Nephron progenitor cell (in vitro differentiated cells): ENCODE measurements at regions not wholly inside any gene's neighbourhood (a gene's known extent, or its start where the extent isn't known, plus 50 kb on each side); places are given as distances from the start of the nearest gene placed in this dataset.

Experiments used
- DNase-seq: peaks from one replicate; pipeline ENCODE4 v3.0.0; 2021
- H3K27ac Mint-ChIP-seq: 2 replicates; pipeline ENCODE4 v1.8.0; 2021; ENCODE audit warnings: mild to moderate bottlenecking, moderate library complexity, mixed read lengths
- H3K27me3 Mint-ChIP-seq: 2 replicates; pipeline ENCODE4 v1.8.0; 2021; ENCODE audit warnings: mild to moderate bottlenecking, low read depth, mixed read lengths; ENCODE audit not compliant: poor library complexity
- H3K36me3 Mint-ChIP-seq: 2 replicates; pipeline ENCODE4 v1.8.0; 2021; ENCODE audit warnings: low read depth, mixed read lengths
- H3K4me1 Mint-ChIP-seq: 2 replicates; pipeline ENCODE4 v1.8.0; 2021; ENCODE audit warnings: mixed read lengths
- H3K4me3 Mint-ChIP-seq: 2 replicates; pipeline ENCODE4 v1.8.0; 2021; ENCODE audit warnings: mild to moderate bottlenecking, moderate library complexity, mixed read lengths
- H3K9me3 Mint-ChIP-seq: 2 replicates; pipeline ENCODE4 v1.8.0; 2021; ENCODE audit warnings: mild to moderate bottlenecking, moderate library complexity, mixed read lengths
- CTCF ChIP-seq: fragments of 200-600 bp; sonication (generic); IDR thresholded peaks from 2 replicates; pipeline ENCODE4 v1.5.0; 2021; ENCODE audit warnings: antibody characterized with exemption

GRCh38 chr13:30113983-30114570, 193.3 kb downstream of the KATNAL1 start:
- H3K4me1 Mint-ChIP-seq = peaks cover 82% of the 10 kb centered on the region
- no peaks in the 10 kb centered on the region for H3K36me3 Mint-ChIP-seq
- H3K4me3 Mint-ChIP-seq = peak overlapping the region; percentile 89
- DNase-seq = peak; percentile 32
- H3K27ac Mint-ChIP-seq = peak overlapping the region; percentile 96
- peaks cover 15% of the 10 kb centered on the region for H3K27me3 Mint-ChIP-seq
- no peak for TF ChIP-seq CTCF
- H3K9me3 Mint-ChIP-seq = peaks cover 3% of the 10 kb centered on the region

DNA sequence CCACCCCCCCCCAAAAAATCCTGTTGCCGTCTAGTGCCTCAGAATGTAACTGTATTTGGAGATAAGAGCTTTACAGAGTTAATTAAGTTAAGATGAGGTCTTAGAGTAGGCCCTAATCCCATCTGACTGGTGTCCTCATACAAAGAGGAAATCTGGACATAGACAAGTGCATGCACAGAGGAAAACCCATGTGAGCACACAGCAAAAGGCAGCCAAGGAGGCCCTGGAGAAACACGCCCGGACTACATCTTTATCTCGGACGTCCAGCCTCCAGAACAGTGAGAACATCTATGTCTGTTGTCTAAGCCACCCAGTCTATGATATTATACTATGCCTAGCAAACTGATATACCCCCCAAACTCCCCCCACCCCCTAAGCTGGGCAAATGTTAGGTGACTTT, 193.8 kb downstream of the KATNAL1 start:
- no peak for TF ChIP-seq CTCF
- no peaks in the 10 kb centered on the region for H3K36me3 Mint-ChIP-seq
- H3K9me3 Mint-ChIP-seq = peaks cover 3% of the 10 kb centered on the region
- peaks cover 84% of the 10 kb centered on the region for H3K4me1 Mint-ChIP-seq
- H3K27ac Mint-ChIP-seq = no peak overlapping the region
- H3K4me3 Mint-ChIP-seq = peak overlapping the region; percentile 89
- peaks cover 15% of the 10 kb centered on the region for H3K27me3 Mint-ChIP-seq
- DNase-seq = no peak

DNA sequence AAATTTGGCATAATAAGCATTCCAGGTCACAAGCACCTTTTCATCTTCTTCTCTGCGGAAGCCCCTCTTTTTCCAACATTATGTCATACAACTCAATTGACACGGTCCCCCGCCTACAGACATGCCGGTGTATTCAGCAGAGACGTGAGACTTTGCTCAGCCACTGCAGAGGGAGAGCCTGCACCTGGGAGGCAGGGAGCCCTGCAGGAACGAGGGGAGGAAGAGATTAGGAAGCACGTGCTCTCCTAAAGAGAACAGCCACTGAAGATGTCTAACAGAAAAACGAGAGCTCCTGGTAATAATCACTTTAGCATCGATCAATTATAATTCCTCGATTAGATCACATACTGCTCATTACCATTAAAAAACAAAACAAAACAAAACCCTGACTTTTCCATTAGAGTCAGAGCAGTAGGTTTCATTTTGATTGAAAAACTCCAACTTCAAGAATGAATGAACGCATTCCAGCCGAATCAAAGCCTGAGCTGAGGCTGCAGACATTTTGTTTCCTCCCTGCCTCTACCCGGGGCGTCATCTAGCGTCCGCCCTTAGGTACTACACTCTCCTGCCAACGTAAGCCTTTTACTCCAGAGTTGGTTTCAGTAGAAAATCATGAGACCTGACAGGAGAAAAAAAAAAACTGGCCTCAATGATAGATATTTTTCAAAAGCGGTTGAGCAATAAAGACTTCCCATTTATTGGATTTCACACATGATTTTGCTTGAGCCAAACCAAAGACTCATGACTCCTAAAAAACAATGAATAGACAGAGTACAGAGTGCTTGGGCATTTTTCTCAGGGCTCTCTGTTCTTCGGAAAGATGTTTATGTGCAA, 194.5 kb downstream of the KATNAL1 start:
- H3K4me1 Mint-ChIP-seq = peaks cover 84% of the 10 kb centered on the region
- H3K27me3 Mint-ChIP-seq = peaks cover 15% of the 10 kb centered on the region
- H3K27ac Mint-ChIP-seq = no peak overlapping the region
- no peaks in the 10 kb centered on the region for H3K36me3 Mint-ChIP-seq
- H3K4me3 Mint-ChIP-seq = peak overlapping the region; percentile 58
- DNase-seq = peak; percentile 86
- peaks cover 3% of the 10 kb centered on the region for H3K9me3 Mint-ChIP-seq
- TF ChIP-seq CTCF = peak; percentile 100

DNA sequence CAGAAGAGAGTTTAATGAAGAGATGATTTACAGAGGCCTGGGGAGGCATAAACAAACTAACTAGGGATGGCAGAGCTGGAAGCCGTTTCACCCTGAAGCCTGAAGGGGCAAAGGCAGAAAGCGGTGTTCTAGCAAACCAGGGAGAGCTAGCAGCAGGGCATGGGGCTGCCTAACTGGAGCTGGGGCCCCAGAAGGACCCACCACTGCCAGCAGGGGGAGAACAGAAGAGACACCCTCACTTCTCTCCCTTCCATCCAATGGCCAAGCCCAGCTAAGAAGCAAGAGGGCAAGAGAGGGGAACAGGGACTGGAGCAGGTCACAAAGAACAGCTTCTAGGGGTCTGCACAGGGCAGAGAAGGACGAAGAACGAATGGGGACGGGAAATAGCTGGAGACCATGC, 195.5 kb downstream of the KATNAL1 start:
- H3K9me3 Mint-ChIP-seq = no peaks in the 10 kb centered on the region
- peak overlapping the region; percentile 40 for H3K27ac Mint-ChIP-seq
- peak; percentile 29 for TF ChIP-seq CTCF
- H3K4me3 Mint-ChIP-seq = no peak overlapping the region
- peaks cover 84% of the 10 kb centered on the region for H3K4me1 Mint-ChIP-seq
- no peaks in the 10 kb centered on the region for H3K36me3 Mint-ChIP-seq
- H3K27me3 Mint-ChIP-seq = peaks cover 15% of the 10 kb centered on the region
- peak; percentile 41 for DNase-seq

DNA sequence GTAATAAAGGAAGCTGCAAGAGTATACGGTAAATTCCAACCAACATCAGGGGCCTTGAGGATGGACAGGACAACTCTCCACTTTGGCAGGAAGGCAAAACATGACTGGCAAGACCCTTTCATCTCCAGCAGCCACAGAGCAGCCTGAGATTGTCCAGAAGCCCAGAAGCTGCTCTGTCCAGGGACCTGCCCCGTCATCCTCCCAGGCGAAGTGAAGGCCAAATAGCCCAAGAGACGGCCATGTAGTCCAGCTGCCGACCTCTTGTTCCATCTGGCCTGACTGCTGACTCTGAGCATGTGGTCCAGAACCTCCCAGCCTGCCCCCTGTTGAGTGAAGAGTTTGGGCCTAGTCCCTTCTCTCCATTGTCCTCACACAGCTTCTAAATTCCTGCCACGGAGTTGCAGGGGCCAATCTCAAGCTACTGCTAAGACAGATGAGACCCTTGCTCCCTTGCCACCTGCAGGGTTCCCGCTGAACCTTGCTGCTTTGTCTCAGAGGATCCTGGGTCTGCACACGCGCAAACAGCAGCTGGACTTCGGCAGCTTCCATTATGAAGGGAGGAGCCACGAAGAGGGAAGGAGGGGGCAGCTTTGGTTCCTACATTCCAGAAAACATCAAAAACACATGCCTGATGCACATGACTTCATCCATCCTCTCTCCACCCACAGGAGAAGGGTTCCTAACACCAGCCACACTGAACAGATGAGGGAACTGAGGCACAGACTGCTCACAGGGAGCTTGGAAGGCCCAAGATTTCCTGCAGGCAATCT, 196.9 kb downstream of the KATNAL1 start:
- peaks cover 13% of the 10 kb centered on the region for H3K27me3 Mint-ChIP-seq
- H3K36me3 Mint-ChIP-seq = no peaks in the 10 kb centered on the region
- DNase-seq = no peak
- H3K27ac Mint-ChIP-seq = no peak overlapping the region
- H3K9me3 Mint-ChIP-seq = no peaks in the 10 kb centered on the region
- H3K4me3 Mint-ChIP-seq = peak overlapping the region; percentile 34
- no peak for TF ChIP-seq CTCF
- peaks cover 71% of the 10 kb centered on the region for H3K4me1 Mint-ChIP-seq
